ENCODE measurements at regions not wholly inside any gene's neighbourhood (a gene's known extent, or its start where the extent isn't known, plus 50 kb on each side); places are given as distances from the start of the nearest gene placed in this dataset.

- POLR2A ChIA-PET: no interaction called here
- CTCF ChIA-PET: no interaction called here
These were observed 581.8 kb upstream of the C9orf72 start for GRCh38 chr9:28155067-28155466.

- ChIA-PET CTCF (no interaction called here), POLR2A (no interaction called here)
These were observed 582.4 kb upstream of the C9orf72 start for GRCh38 chr9:28155671-28156070.

GRCh38 chr9:28158451-28158850, 585.2 kb upstream of the C9orf72 start:
- ChIA-PET CTCF (no interaction called here), POLR2A (no interaction called here)

GRCh38 chr9:28163619-28164018, 590.3 kb upstream of the C9orf72 start:
- CTCF ChIA-PET: no interaction called here
- POLR2A ChIA-PET: no interaction called here

- ChIA-PET CTCF (no interaction called here), POLR2A (no interaction called here)
These were observed 592.9 kb upstream of the C9orf72 start for GRCh38 chr9:28166179-28166578.

GRCh38 chr9:28177142-28177541, 603.9 kb upstream of the C9orf72 start:
- CTCF ChIA-PET: no interaction called here
- POLR2A ChIA-PET: no interaction called here

- POLR2A ChIA-PET: no interaction called here
- CTCF ChIA-PET: no interaction called here
These were observed 604.6 kb upstream of the C9orf72 start for GRCh38 chr9:28177925-28178324.

GRCh38 chr9:28179893-28180292, 606.6 kb upstream of the C9orf72 start:
- ChIA-PET POLR2A (no interaction called here), CTCF (no interaction called here)

- POLR2A ChIA-PET: no interaction called here
- CTCF ChIA-PET: no interaction called here
These were observed 617.7 kb upstream of the C9orf72 start for GRCh38 chr9:28190981-28191380.

- CTCF ChIA-PET: no interaction called here
- POLR2A ChIA-PET: no interaction called here
These were observed 624.4 kb upstream of the C9orf72 start for GRCh38 chr9:28197653-28198052.

- CTCF ChIA-PET: no interaction called here
These were observed 629.8 kb upstream of the C9orf72 start for GRCh38 chr9:28203036-28203435.

GRCh38 chr9:28206280-28206679, 633.0 kb upstream of the C9orf72 start:
- CTCF ChIA-PET: no interaction called here
- POLR2A ChIA-PET: no interaction called here

More at GRCh38 chr9:28203036-28203435, 629.8 kb upstream of the C9orf72 start:
- POLR2A ChIA-PET: no interaction called here

- ChIA-PET CTCF (no interaction called here), POLR2A (no interaction called here)
These were observed 634.4 kb upstream of the C9orf72 start for GRCh38 chr9:28207657-28208056.

GRCh38 chr9:28209130-28209529, 635.8 kb upstream of the C9orf72 start:
- ChIA-PET CTCF (no interaction called here), POLR2A (no interaction called here)

- CTCF ChIA-PET: no interaction called here
- POLR2A ChIA-PET: no interaction called here
These were observed 639.7 kb upstream of the C9orf72 start for GRCh38 chr9:28212979-28213378.

- ChIA-PET CTCF (no interaction called here), POLR2A (no interaction called here)
These were observed 642.4 kb upstream of the C9orf72 start for GRCh38 chr9:28215536-28216299.

- ChIA-PET POLR2A (no interaction called here), CTCF (no interaction called here)
These were observed 659.4 kb upstream of the C9orf72 start for GRCh38 chr9:28232686-28233085.

GRCh38 chr9:28234133-28234893, 661.0 kb upstream of the C9orf72 start:
- ChIA-PET CTCF (no interaction called here), POLR2A (no interaction called here)

- CTCF ChIA-PET: no interaction called here
- POLR2A ChIA-PET: no interaction called here
These were observed 661.6 kb upstream of the C9orf72 start for GRCh38 chr9:28234894-28235277.

- ChIA-PET CTCF (no interaction called here), POLR2A (no interaction called here)
These were observed 676.1 kb upstream of the C9orf72 start for GRCh38 chr9:28249424-28249823.

GRCh38 chr9:28255174-28255573, 681.9 kb upstream of the C9orf72 start:
- ChIA-PET POLR2A (no interaction called here), CTCF (no interaction called here)

- CTCF ChIA-PET: no interaction called here
- POLR2A ChIA-PET: no interaction called here
These were observed 687.0 kb upstream of the C9orf72 start for GRCh38 chr9:28260330-28260729.
